Fibroblast of lung (primary cell): ENCODE measurements at regions not wholly inside any gene's neighbourhood (a gene's known extent, or its start where the extent isn't known, plus 50 kb on each side); places are given as distances from the start of the nearest gene placed in this dataset.

Experiments used
- CTCF ChIP-seq, 2 donors: IDR thresholded peaks in 1 of 2; conservative IDR thresholded peaks in 1 of 2; 1 replicate in 1 of 2; 2 replicates in 1 of 2; pipeline ENCODE4 v1.5.1; 2011 to 2012; ENCODE audit warnings: low read length in 2 of 2, control low read depth in 1 of 2, inconsistent platforms in 1 of 2, low read depth in 1 of 2, mild to moderate bottlenecking in 1 of 2
- EZH2 ChIP-seq: IDR thresholded peaks from 2 replicates; pipeline ENCODE4 v1.5.1; 2012; ENCODE audit warnings: low read length, control low read depth, mild to moderate bottlenecking; ENCODE audit errors: missing control alignments

DNA sequence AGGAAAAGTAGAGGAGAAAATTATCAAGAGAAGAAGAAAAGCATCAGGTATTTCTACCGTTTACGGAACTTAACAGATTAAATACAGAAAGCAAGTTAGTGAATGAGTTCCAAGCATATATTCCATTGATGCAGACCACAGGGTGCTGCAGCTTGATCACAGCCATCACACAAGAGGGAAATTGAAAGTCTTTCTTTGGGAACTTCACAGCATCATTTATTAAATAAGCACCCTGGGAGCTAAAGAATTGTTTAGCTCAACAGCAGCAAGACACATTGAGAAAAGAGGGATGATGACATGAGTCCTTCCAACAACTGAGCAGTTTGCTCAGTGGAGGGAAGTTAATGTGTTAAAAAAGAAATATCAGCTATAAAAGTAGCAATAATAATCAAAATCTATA, 69.3 kb upstream of the DYNC1I2 start:
- no peak for TF ChIP-seq CTCF (conservative IDR thresholded peaks at IDR 0.05 in 1 of 2, IDR thresholded peaks at IDR 0.05 in 1 of 2; ENCODE audit: low read depth in 1 of 2, low read length in 2 of 2)
- no peak for TF ChIP-seq EZH2
